ENCODE measurements at regions not wholly inside any gene's neighbourhood (a gene's known extent, or its start where the extent isn't known, plus 50 kb on each side); places are given as distances from the start of the nearest gene placed in this dataset.

DNA sequence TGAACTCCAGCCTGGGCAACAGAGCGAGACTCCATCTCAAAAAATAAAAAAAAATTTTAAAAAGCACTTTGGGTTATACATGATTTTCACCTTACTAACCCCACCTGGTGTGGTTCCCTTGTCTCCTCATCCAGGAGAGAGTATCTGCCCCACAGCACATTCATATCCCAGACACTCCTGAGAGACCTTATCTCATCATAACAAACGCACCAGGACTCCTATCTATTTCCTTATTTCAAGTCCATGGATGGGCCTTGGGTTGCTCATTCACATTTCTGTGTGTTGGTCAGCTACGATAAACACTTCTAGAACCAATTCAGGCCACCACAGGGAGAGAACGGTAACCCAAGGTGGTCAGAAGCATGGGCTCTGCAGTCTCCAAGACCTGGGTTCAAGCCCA, 88.6 kb upstream of the SPATA12 start:
- TF ChIP-seq, protein P1, sequence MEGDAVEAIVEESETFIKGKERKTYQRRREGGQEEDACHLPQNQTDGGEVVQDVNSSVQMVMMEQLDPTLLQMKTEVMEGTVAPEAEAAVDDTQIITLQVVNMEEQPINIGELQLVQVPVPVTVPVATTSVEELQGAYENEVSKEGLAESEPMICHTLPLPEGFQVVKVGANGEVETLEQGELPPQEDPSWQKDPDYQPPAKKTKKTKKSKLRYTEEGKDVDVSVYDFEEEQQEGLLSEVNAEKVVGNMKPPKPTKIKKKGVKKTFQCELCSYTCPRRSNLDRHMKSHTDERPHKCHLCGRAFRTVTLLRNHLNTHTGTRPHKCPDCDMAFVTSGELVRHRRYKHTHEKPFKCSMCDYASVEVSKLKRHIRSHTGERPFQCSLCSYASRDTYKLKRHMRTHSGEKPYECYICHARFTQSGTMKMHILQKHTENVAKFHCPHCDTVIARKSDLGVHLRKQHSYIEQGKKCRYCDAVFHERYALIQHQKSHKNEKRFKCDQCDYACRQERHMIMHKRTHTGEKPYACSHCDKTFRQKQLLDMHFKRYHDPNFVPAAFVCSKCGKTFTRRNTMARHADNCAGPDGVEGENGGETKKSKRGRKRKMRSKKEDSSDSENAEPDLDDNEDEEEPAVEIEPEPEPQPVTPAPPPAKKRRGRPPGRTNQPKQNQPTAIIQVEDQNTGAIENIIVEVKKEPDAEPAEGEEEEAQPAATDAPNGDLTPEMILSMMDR (IDR thresholded peaks at IDR 0.05; ENCODE audit: unreplicated experiment in 3 of 3): no peak
- Mint-ChIP-seq H3K4me3 (no peak overlapping the region), H3K36me3 (ENCODE audit: low read depth) (no peaks in the 10 kb centered on the region), H3K4me1 (peaks cover 49% of the 10 kb centered on the region), H3K27me3 (ENCODE audit: low read depth) (no peaks in the 10 kb centered on the region), H3K9me3 (no peaks in the 10 kb centered on the region), H3K27ac (peak overlapping the region; percentile 30 to 76 (median 48))

DNA sequence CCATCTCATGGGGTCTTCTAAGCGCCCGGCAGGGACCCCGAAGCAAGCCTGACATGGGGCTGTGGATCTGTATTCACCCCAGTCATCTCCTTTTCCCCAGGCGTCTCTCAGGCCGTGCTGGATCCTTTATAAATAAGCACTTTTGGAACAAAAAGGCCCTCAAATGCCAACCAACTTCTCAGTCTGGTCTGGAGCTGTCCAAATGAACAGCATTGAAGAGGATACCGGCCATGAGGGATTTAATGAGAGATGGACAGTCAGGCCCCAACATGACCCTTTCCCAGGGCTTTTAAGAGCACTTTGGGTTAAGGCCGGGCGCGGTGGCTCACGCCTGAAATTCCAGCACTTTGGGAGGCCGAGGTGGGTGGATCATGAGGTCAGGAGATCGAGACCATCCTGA, 89.2 kb upstream of the SPATA12 start:
- no peaks in the 10 kb centered on the region for H3K9me3 Mint-ChIP-seq
- H3K27ac Mint-ChIP-seq: peak overlapping the region; percentile 87 to 94 (median 89)
- H3K4me3 Mint-ChIP-seq: peak overlapping the region in 1 of 3 experiments; percentile 46
- TF ChIP-seq, protein P1 (IDR thresholded peaks at IDR 0.05; ENCODE audit: unreplicated experiment in 3 of 3): no peak
- no peaks in the 10 kb centered on the region for H3K27me3 Mint-ChIP-seq (ENCODE audit: low read depth)
- H3K4me1 Mint-ChIP-seq: peaks cover 44% of the 10 kb centered on the region
- H3K36me3 Mint-ChIP-seq (ENCODE audit: low read depth): no peaks in the 10 kb centered on the region

GRCh38 chr3:56970461-56970879, 90.0 kb upstream of the SPATA12 start:
- no peaks in the 10 kb centered on the region for H3K9me3 Mint-ChIP-seq
- no peaks in the 10 kb centered on the region for H3K36me3 Mint-ChIP-seq (ENCODE audit: low read depth)
- peak overlapping the region in 1 of 3 experiments; percentile 5 for H3K4me3 Mint-ChIP-seq
- TF ChIP-seq, protein P1 (IDR thresholded peaks at IDR 0.05; ENCODE audit: unreplicated experiment in 3 of 3): no peak
- peak overlapping the region; percentile 87 to 94 (median 89) for H3K27ac Mint-ChIP-seq
- H3K4me1 Mint-ChIP-seq: peaks cover 44% of the 10 kb centered on the region
- H3K27me3 Mint-ChIP-seq (ENCODE audit: low read depth): no peaks in the 10 kb centered on the region

DNA sequence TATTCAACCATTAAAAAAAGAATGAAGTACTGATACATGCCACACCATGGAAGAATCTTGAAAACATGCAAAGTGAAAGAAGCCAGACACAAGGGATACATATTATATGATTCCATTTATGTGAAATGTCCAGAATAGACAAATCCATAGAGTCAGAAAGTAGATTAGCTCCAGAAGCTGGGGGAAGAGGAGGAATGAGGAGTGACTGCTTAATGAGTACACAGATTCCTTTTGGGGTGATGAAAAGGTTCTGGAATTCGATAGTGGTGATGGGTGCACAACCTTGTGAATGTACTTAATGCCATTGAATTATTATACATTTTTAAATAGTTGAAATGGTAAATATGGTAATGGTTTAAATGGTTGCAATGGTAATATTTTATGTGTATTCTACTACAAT, 90.6 kb upstream of the SPATA12 start:
- H3K27me3 Mint-ChIP-seq (ENCODE audit: low read depth): no peaks in the 10 kb centered on the region
- TF ChIP-seq, protein P1 (IDR thresholded peaks at IDR 0.05; ENCODE audit: unreplicated experiment in 3 of 3): no peak
- peak overlapping the region; percentile 87 to 94 (median 89) for H3K27ac Mint-ChIP-seq
- H3K4me3 Mint-ChIP-seq: no peak overlapping the region
- H3K4me1 Mint-ChIP-seq: peaks cover 42% of the 10 kb centered on the region
- no peaks in the 10 kb centered on the region for H3K36me3 Mint-ChIP-seq (ENCODE audit: low read depth)
- no peaks in the 10 kb centered on the region for H3K9me3 Mint-ChIP-seq

DNA sequence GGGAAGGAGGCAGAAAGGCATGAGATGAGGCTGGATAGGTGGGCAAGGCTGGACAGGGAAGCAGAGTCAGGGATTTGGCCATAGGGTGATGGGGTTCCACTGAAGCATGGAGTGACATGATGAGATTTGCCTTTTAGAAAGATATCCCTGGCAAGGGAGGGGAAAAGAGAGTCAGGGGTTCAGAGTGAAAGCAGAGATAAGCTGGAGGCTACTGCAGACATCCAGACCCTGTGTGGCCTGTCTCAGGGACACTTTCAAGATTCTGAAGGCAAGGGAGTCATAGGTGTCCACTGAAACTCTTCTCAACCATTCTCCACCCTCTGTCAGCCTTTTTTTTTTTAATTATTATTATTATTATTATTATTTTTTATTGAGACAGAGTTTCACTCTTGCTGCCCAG, 94.0 kb upstream of the SPATA12 start:
- Mint-ChIP-seq H3K4me3 (no peak overlapping the region), H3K36me3 (ENCODE audit: low read depth) (no peaks in the 10 kb centered on the region), H3K27ac (no peak overlapping the region), H3K9me3 (no peaks in the 10 kb centered on the region), H3K4me1 (peaks cover 25% of the 10 kb centered on the region), H3K27me3 (ENCODE audit: low read depth) (no peaks in the 10 kb centered on the region)
- TF ChIP-seq, protein P1 (IDR thresholded peaks at IDR 0.05; ENCODE audit: unreplicated experiment in 3 of 3): no peak

DNA sequence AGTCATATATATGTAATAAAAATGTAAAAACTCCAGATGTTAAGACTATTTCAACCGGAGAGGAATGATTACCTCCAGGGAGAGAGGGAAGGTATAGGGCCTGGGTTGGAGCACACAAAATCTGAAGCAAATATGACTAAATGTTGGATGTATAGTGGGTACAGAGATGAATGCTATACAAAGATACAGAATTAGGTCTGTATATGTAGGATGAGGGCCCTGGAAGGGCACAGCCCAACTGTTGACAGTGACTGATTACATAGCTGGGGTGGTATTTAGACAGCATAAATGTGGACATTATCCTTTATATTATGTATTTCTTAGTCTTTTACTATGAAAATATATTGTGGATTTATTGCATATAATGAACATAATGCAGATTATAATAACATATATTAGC, 94.4 kb upstream of the SPATA12 start:
- TF ChIP-seq, protein P1 (IDR thresholded peaks at IDR 0.05; ENCODE audit: unreplicated experiment in 3 of 3): no peak
- no peak overlapping the region for H3K27ac Mint-ChIP-seq
- H3K4me3 Mint-ChIP-seq: no peak overlapping the region
- no peaks in the 10 kb centered on the region for H3K9me3 Mint-ChIP-seq
- peaks cover 21% of the 10 kb centered on the region for H3K4me1 Mint-ChIP-seq
- no peaks in the 10 kb centered on the region for H3K36me3 Mint-ChIP-seq (ENCODE audit: low read depth)
- H3K27me3 Mint-ChIP-seq (ENCODE audit: low read depth): no peaks in the 10 kb centered on the region
